Memory B cell (primary cell): ENCODE measurements at regions not wholly inside any gene's neighbourhood (a gene's known extent, or its start where the extent isn't known, plus 50 kb on each side); places are given as distances from the start of the nearest gene placed in this dataset.
"Not testable (repeated sequence)": the region's sequence is repeated elsewhere in the genome, so short reads cannot be mapped to it uniquely, and the experiment has no call there.

ENCODE experiments used
- ATAC-seq: fragments of 150-1000 bp; cut with Tn5 transposase; 2 replicates; pipeline ENCODE4 v1.10.0; 2021; ENCODE audit warnings: low read depth, mild to moderate bottlenecking, moderate library complexity
- DNase-seq, 2 donors: peaks; one replicate each; pipeline ENCODE4 v3.0.0; 2022; ENCODE audit warnings: low spot score in 2 of 2
- H3K27ac Mint-ChIP-seq: one replicate; pipeline ENCODE4 v1.8.0; 2022; ENCODE audit warnings: mild to moderate bottlenecking, moderate library complexity, mixed read lengths
- H3K27me3 Mint-ChIP-seq: one replicate; pipeline ENCODE4 v1.8.0; 2022; ENCODE audit warnings: mixed read lengths
- H3K36me3 Mint-ChIP-seq: one replicate; pipeline ENCODE4 v1.8.0; 2022; ENCODE audit warnings: mild to moderate bottlenecking, mixed read lengths
- H3K4me1 Mint-ChIP-seq: one replicate; pipeline ENCODE4 v1.8.0; 2022; ENCODE audit warnings: mixed read lengths
- H3K4me3 Mint-ChIP-seq: one replicate; pipeline ENCODE4 v1.8.0; 2022; ENCODE audit warnings: mild to moderate bottlenecking, moderate library complexity, mixed read lengths
- H3K9me3 Mint-ChIP-seq: one replicate; pipeline ENCODE4 v1.8.0; 2022; ENCODE audit warnings: mixed read lengths

DNA sequence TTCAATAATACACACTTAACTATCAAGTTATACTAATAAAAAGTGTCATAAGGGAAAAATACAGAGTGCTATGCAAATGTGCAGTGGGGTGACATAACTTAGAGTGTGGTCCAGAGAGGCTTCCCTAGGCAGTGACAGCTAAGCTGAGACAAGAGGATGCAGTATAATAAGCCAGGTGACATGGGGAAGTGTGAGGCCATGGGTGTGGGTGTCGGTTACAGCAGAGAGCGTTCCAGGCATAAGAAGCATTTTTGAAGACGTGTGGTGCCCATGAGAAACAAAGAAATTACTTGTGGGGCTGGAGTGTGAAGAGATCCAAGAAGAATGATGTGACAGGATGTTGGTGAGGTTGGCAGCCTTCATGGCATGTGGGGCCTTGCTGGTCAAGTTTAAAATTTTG, 78.1 kb upstream of the PICALM start:
- no peak overlapping the region for H3K4me3 Mint-ChIP-seq
- H3K27me3 Mint-ChIP-seq, result peaks cover 1% of the 10 kb centered on the region
- no peaks in the 10 kb centered on the region for H3K9me3 Mint-ChIP-seq
- ATAC-seq, result peak; percentile 66
- no peak overlapping the region for H3K27ac Mint-ChIP-seq
- peaks cover 15% of the 10 kb centered on the region for H3K4me1 Mint-ChIP-seq
- DNase-seq, result no peak
- H3K36me3 Mint-ChIP-seq, result peaks cover 2% of the 10 kb centered on the region

DNA sequence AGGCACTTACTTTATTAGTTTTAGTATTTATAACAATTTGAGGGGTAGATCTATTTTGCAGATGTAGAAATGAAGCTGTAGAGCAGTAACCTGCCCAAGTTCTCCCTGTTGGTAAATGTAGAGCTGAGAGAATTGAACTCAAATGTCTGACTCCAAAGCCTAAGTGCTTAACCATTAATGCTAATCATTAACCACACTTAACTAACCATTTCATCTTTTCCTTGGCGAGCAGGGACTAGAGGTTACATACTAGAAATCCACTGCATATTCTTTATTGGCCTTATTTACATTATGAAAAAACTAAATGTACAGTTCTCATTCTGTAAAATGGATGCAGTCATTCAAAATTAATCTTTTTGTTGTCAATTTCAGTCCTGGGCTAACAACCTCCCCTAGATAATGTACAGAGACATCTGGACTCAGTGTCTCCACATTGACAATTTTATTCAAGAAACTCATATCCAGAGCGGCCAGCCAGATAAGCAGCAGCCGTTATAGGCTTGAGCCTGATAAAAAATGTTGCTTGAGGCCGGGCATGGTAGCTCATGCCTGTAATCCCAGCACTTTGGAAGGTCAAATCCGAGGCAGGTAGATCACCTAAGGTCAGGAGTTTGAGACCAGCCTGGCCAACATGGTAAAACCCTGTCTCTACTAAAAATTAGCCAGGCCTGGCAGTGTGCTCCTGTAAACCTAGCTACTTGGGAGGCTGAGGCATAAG, 76.7 kb upstream of the PICALM start:
- H3K27me3 Mint-ChIP-seq, result peaks cover 1% of the 10 kb centered on the region
- H3K4me1 Mint-ChIP-seq, result peaks cover 13% of the 10 kb centered on the region
- H3K9me3 Mint-ChIP-seq, result no peaks in the 10 kb centered on the region
- H3K27ac Mint-ChIP-seq, result no peak overlapping the region
- no peak for ATAC-seq
- no peak overlapping the region for H3K4me3 Mint-ChIP-seq
- peaks cover 2% of the 10 kb centered on the region for H3K36me3 Mint-ChIP-seq
- no peak for DNase-seq

DNA sequence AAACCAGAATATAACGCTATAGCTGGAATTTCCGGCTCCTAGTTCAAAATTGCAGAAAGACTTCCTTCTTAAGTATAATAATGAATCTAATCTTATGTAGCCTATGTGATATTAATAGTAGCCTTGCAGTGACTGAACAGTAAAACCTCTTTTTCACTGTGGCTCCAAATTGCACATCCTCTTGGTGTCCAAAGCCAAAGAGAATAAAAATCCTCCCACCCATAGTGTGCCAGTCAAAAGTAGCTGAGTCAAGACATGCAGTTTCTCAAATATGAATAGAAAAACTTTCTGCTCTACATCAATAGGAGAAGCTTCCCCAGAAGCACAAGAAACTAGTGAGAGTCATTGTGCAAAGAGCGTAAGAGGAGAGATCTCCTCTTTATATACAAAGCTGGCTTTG, 76.0 kb upstream of the PICALM start:
- Mint-ChIP-seq H3K4me3 (no peak overlapping the region), H3K36me3 (peaks cover 2% of the 10 kb centered on the region), H3K27me3 (peaks cover 1% of the 10 kb centered on the region), H3K9me3 (no peaks in the 10 kb centered on the region), H3K27ac (peak overlapping the region; percentile 43), H3K4me1 (peaks cover 15% of the 10 kb centered on the region)
- ATAC-seq (no peak), DNase-seq (no peak)

DNA sequence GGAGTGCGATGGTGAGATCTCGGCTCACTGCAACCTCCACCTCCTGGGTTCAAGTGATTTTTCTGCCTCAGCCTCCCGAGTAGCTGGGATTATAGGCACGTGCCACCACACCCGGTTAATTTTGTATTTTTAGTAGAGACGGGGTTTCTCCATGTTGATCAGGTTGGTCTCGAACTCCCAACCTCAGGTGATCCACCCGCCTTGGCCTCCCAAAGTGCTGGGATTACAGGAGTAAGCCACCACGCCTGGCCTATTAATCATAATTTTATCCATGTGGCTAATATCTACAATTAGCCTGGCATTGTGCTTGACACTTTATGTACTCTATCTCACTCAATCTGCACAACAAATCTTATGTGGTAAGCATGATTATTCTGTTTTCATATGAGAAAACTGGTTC, 75.2 kb upstream of the PICALM start:
- not testable (repeated sequence) for H3K27me3 Mint-ChIP-seq, DNase-seq, ATAC-seq, H3K36me3 Mint-ChIP-seq, H3K4me3 Mint-ChIP-seq, H3K9me3 Mint-ChIP-seq
- H3K27ac Mint-ChIP-seq, result peak overlapping the region; percentile 43
- H3K4me1 Mint-ChIP-seq, result peaks cover 18% of the 10 kb centered on the region

DNA sequence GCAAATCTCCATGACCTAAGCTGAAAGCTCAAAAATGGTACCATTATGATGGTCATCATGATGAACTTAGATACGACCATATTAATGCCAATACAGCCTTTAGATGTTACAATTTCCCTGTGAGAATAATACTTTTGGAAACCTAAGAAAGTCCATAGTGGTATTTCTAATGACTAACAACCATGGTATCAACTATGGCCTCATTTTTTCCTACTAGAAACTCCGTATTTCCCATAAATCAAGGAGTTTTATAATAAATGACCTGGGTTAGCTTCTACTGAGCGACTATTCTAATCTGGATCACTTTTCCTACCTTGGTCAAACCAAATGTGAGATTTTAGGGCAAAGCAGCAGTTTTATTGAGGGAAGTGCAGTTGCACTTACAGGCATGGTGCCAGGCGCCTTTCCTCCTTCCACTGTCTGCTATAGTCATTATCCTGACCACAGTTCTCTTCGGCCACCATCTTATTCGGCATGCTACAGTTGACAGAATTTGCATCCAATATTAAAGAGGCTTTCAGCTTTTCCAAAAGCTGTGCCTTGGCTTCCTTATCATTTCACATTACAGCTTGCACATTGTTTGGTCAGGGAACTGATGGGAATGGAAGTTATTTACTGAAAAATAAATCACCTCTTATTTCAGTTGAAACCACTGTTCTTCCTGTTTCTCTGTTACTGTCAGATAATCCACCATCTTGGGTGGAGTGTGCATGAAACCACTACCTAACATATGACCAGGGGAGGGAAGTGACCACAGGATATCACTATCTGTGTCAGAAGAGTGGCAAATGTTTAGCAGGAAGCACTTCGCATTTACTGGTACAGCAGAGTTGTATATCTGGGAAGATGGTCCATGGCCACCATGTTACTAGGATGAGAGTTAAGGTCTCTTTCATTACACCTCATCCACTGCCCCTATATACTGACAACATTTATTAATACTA, 74.5 kb upstream of the PICALM start:
- Mint-ChIP-seq H3K4me1 (peaks cover 25% of the 10 kb centered on the region), H3K9me3 (no peaks in the 10 kb centered on the region), H3K27ac (peak overlapping the region; percentile 66), H3K4me3 (no peak overlapping the region), H3K36me3 (peaks cover 2% of the 10 kb centered on the region), H3K27me3 (peaks cover 1% of the 10 kb centered on the region)
- ATAC-seq (peak; percentile 65), DNase-seq (no peak)

DNA sequence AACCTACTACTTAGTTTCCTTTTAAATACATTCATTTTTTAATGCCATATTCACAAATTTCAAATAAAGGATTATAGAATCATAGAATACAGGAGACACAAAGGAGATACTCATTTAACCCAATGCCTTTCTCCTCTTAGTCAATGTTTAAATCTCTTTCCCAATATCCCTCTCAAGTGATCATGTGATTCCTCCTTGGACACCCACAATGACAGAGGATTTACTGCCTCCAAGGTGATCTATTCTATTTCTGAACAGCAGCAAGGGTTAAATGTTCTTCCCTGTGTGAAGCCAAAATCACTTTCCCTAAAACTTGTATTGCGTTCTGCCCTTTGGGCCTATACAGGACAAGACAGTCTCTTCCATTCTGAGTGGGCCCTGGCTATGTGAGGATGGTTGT, 73.3 kb upstream of the PICALM start:
- Mint-ChIP-seq H3K4me3 (no peak overlapping the region), H3K27me3 (peaks cover 1% of the 10 kb centered on the region), H3K27ac (no peak overlapping the region), H3K4me1 (peaks cover 26% of the 10 kb centered on the region), H3K9me3 (no peaks in the 10 kb centered on the region), H3K36me3 (peaks cover 2% of the 10 kb centered on the region)
- DNase-seq (no peak), ATAC-seq (no peak)

DNA sequence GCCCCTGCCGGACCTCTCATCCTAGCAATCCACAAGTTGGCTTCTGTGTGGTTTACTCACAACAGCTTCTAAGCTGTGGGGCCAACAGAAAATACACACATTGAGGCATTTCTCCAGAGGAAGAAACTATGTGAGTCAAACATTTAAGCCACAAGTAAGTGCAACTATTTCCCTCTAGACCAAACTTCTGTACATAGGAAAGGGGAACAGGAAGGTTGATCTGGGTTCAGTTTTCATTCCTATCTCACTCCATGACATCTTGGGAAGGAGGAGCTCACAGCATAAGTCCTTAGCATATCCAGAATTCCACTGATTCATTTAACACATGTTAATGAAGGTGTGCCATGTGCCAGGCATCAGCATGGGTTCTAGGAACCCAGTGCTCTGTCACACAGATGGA, 72.8 kb upstream of the PICALM start:
- Mint-ChIP-seq H3K27ac (no peak overlapping the region), H3K4me1 (peaks cover 23% of the 10 kb centered on the region), H3K4me3 (no peak overlapping the region), H3K27me3 (no peaks in the 10 kb centered on the region), H3K36me3 (peaks cover 2% of the 10 kb centered on the region), H3K9me3 (no peaks in the 10 kb centered on the region)
- ATAC-seq, result no peak
- DNase-seq, result no peak

DNA sequence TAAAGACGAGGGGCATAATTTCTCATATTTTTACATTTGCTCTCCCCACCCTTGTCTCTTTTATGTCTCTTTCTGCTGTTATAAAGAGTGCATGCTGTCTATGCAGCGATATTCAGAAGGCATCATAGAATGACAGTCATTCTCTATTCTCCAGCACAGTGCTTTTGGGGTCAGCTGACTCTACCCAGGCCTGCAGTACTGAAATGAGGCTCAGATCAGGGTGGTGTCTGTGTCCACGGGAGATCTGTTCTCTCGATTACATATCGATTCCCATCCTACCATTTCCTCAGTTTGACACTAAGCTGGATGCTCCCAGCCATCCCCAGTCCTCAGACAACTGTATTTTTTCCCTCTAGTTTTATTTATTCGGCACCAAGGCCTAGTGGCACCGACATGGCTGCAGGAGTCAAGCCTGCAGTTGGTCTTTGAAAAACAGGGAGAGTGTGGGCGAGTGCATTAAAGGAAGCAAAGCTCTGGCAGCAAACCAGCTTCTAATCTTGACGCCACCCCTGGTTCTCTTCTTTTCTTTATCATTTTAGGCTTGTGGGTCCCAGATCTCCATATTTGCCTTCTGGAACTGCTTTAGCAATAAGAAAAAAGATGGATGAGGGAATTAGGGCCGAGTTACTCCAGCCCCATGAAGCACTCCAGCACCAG, 71.6 kb upstream of the PICALM start:
- H3K36me3 Mint-ChIP-seq, result peaks cover 2% of the 10 kb centered on the region
- no peak overlapping the region for H3K4me3 Mint-ChIP-seq
- no peak for ATAC-seq
- no peaks in the 10 kb centered on the region for H3K9me3 Mint-ChIP-seq
- H3K27ac Mint-ChIP-seq, result no peak overlapping the region
- no peak for DNase-seq
- peaks cover 23% of the 10 kb centered on the region for H3K4me1 Mint-ChIP-seq
- H3K27me3 Mint-ChIP-seq, result no peaks in the 10 kb centered on the region

DNA sequence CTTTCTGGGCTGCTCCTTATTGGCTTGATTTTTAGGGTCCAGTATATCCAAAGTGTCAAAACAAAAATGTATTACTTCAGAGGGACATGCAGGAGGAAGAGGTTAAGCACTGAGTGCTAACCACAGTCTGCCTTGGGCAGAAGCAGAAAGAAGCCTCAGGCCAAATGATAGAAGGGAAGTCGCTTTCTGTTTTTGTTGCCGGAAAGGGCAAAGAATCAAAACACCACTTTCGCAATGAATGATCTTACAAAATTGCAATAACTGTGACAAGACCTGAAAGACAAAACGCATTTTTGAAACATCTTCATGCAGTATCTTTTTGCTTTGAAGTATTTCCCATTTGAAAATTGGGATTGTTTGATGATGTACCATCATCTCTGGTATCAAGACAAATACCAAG, 70.1 kb upstream of the PICALM start:
- ATAC-seq (peak; percentile 76), DNase-seq (no peak)
- H3K4me3 Mint-ChIP-seq, result peak overlapping the region; percentile 46
- no peaks in the 10 kb centered on the region for H3K27me3 Mint-ChIP-seq
- H3K27ac Mint-ChIP-seq, result peak overlapping the region; percentile 90
- H3K9me3 Mint-ChIP-seq, result no peaks in the 10 kb centered on the region
- H3K36me3 Mint-ChIP-seq, result no peaks in the 10 kb centered on the region
- peaks cover 17% of the 10 kb centered on the region for H3K4me1 Mint-ChIP-seq

DNA sequence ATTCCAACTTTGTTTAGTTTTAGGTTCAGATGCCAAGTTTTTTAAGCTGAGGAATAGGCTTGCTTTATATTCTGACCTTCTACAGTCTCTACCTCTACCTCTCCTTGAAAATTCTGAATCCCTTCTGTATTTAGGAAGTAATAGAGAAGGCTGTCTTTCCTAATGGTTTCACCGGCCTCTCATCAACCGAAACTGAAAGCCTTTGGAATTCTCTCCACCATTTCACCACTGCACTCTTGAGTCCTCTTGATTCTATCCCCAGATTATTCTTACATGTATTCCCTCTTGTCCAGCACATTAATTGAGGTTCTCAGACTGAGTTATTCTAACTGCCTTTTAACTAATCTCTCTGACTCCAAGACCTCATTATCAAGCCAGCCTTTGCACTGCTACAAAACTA, 67.7 kb upstream of the PICALM start:
- no peak overlapping the region for H3K27ac Mint-ChIP-seq
- no peaks in the 10 kb centered on the region for H3K9me3 Mint-ChIP-seq
- H3K4me1 Mint-ChIP-seq, result peaks cover 13% of the 10 kb centered on the region
- no peak for ATAC-seq
- no peak overlapping the region for H3K4me3 Mint-ChIP-seq
- no peaks in the 10 kb centered on the region for H3K36me3 Mint-ChIP-seq
- H3K27me3 Mint-ChIP-seq, result no peaks in the 10 kb centered on the region
- no peak for DNase-seq

DNA sequence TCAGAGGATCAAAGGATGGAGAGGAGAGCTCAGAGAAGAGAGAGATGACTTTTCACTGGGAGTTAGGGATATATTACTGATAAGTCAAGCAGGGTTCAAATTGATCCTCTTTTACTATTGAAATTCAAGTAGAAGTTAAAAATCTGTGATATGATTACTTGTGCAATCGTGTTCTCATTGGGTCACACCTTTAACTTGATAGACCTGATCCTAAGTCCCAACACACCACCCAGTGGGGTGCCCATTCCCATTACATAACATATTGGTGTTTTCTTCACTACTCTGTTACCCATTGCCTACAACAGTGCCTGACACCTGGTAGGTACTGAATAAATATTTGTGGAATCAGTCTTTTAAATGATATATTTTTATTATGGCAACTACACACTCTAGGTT, 66.4 kb upstream of the PICALM start:
- DNase-seq (no peak), ATAC-seq (no peak)
- Mint-ChIP-seq H3K27ac (no peak overlapping the region), H3K27me3 (no peaks in the 10 kb centered on the region), H3K4me3 (no peak overlapping the region), H3K4me1 (peaks cover 12% of the 10 kb centered on the region), H3K36me3 (no peaks in the 10 kb centered on the region), H3K9me3 (no peaks in the 10 kb centered on the region)

DNA sequence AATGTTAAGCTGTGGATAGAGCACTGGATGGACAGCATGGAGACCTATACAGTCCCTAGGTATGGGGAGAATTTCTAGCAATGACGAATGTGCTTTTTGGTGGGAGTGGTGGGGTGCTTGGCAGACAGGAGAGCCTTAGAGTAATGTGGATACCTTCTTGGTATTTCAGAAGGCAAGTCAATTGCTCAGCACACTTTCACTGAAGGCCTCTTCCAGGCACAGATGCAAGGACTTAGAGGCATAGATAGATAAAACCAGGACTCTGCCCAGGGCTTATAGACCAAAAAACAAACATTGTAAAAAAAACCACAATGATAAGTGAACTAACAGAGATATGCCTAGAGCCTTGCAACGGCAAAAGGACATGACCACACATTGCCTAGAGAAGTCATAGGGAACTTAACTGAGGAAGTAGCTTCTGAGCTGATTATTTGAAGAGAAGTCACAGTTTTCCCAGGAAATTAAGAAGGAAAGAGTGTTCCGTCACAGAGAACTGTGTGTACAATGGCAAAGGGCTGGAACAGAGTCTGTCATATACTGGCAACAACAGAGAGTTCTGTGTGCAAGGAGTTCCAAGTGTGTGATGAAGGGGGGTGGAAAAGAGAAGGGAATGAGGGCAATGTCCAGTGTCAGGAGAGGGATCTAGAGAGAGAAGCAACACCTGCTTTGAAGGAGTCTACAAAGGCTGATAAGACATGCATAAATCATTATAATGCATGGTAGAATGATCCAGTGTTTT, 65.9 kb upstream of the PICALM start:
- ATAC-seq (no peak), DNase-seq (no peak)
- H3K27ac Mint-ChIP-seq, result no peak overlapping the region
- H3K9me3 Mint-ChIP-seq, result no peaks in the 10 kb centered on the region
- H3K4me1 Mint-ChIP-seq, result peaks cover 11% of the 10 kb centered on the region
- no peaks in the 10 kb centered on the region for H3K36me3 Mint-ChIP-seq
- H3K27me3 Mint-ChIP-seq, result no peaks in the 10 kb centered on the region
- H3K4me3 Mint-ChIP-seq, result no peak overlapping the region

DNA sequence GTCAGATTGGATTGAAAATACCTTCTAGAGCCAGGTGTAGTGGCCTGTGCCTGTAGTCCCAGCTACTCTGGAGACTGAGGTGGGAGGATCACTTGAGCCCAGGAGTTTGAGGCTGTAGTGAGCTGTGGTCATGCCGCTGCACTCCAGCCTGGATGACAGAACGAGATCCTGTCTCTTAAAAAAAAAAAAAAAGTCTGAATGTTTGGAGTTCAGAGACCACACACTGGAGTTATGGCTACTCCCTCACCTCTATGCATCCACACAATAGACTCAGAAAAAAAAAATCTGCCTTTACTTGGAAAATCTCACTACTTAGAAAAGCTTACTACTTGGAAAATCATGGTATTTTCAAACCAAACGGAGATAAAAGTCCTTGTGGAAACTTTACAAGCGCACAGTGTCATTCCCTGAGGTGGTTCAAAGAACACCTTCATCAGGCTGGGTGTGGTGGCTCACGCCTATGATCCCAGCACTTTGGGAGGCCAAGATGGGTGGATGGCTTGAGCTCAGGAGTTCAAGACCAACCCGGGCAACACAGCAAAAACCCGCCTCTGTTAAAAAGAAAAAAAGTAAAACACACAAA, 63.9 kb upstream of the PICALM start:
- Mint-ChIP-seq H3K27ac (no peak overlapping the region), H3K27me3 (no peaks in the 10 kb centered on the region), H3K4me3 (no peak overlapping the region), H3K9me3 (no peaks in the 10 kb centered on the region), H3K36me3 (no peaks in the 10 kb centered on the region), H3K4me1 (no peaks in the 10 kb centered on the region)
- ATAC-seq (no peak), DNase-seq (no peak)
